Right lobe of liver (tissue), 6 donors: ENCODE measurements at regions not wholly inside any gene's neighbourhood (a gene's known extent, or its start where the extent isn't known, plus 50 kb on each side); places are given as distances from the start of the nearest gene placed in this dataset.

Experiments used
- ATAC-seq, 4 donors: fragments of 200-7000 bp; cut with Tn5 transposase; one replicate each; pipeline ENCODE4 v1.9.1; 2020; ENCODE audit warnings: mild to moderate bottlenecking in 4 of 4, moderate library complexity in 4 of 4
- DNase-seq, 3 donors: peaks; one replicate each; pipeline ENCODE4 v3.0.0-alpha.2; 2020
- H3K27ac ChIP-seq, 3 donors: fragments of 200-600 bp; one replicate each; pipeline ENCODE4 v1.8.0; 2022
- H3K27me3 ChIP-seq, 2 donors: fragments of 200-600 bp; one replicate each; pipeline ENCODE4 v1.8.0; 2022
- H3K36me3 ChIP-seq, 4 donors: fragments of 200-600 bp; sonication (generic) in 1 of 4; one replicate each; pipeline versions ENCODE4 v1.5.1 to v1.8.0; 2017 to 2022; ENCODE audit warnings: control low read depth in 1 of 4
- H3K4me1 ChIP-seq, 4 donors: fragments of 200-600 bp; sonication (generic) in 1 of 4; one replicate each; pipeline versions ENCODE4 v1.5.1 to v1.8.0; 2017 to 2022; ENCODE audit warnings: control low read depth in 1 of 4
- H3K4me3 ChIP-seq, 3 donors: fragments of 200-600 bp; one replicate each; pipeline ENCODE4 v1.8.0; 2022
- H3K9me3 ChIP-seq, 4 donors: fragments of 200-600 bp; sonication (generic) in 1 of 4; one replicate each; pipeline versions ENCODE4 v1.5.1 to v1.8.0; 2017 to 2022; ENCODE audit warnings: control low read depth in 1 of 4
- POLR2A ChIP-seq: fragments of 450-650 bp; IDR thresholded peaks from one replicate; pipeline ENCODE4 v1.6.1; 2017; ENCODE audit warnings: antibody characterized with exemption, mild to moderate bottlenecking
- WGBS: methylation state at CpG from one replicate; pipeline ENCODE4 v1.1.6; 2018; ENCODE audit warnings: low coverage, low lambda C conversion rate; ENCODE audit not compliant: insufficient coverage; ENCODE audit errors: missing lambda C conversion rate; 5-methylcytosine and 5-hydroxymethylcytosine counted together
- intact Hi-C, 2 donors: fragments of 100-400 bp; cut with DNase I; formaldehyde crosslinking; loops; one replicate each; pipeline versions ENCODE4 v1.11.2 to v1.14.1; 2022
- TF ChIP-seq, protein P1 (sequence below), 4 donors: fragments of 200-600 bp in 3 of 4; fragments of 450-650 bp in 1 of 4; IDR thresholded peaks; one replicate each; pipeline versions ENCODE4 v1.5.1 to v1.8.0; 2016 to 2022; ENCODE audit warnings: antibody characterized with exemption in 4 of 4, mild to moderate bottlenecking in 2 of 4
- donor health status: DM: no; HTN: yes; CAD: no.
- donor health status: DM: no; HTN: no; CAD: no.
- donor health status: DM: no; HTN: no; CAD: no.
- donor health status: DM: no; HTN: yes; CAD: no.
- donor health status: DM: no; HTN: yes; CAD: no.

DNA sequence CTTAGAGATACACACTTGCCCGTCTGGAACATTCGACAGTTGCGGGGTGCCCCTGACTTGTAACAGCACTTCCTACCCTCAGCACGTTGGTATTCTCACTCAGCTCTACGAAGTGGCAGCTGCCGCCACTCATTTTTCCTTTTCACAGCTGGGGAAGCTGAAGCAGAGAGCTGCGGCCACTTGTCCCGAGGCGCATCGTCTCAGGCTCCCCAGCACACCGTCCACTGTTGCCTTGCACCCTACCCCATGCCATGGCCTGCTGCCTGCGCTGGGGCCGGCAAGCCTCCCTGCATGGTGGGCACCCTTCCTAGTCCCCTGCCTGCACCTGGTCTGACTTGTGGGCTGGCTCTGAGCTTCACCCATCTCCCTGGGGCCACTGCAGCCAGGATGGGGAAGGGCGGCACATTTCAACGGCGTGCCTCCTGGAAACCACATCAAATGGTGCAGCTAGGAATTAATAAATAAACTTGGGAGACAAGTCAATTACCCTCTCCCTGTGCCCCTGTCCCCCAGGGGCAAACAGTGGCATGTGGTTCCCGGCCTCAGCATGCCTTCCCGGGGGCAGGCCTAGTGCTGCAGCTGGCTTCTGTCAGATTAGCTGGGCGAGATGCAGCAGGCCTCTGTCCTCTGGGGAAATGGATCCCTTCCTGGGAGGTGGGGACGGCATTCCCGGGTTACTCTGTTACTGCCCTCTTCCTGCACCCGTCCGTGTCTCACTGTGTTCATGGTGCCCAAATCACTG, 64.7 kb upstream of the HAAO start:
- TF ChIP-seq, protein P1, sequence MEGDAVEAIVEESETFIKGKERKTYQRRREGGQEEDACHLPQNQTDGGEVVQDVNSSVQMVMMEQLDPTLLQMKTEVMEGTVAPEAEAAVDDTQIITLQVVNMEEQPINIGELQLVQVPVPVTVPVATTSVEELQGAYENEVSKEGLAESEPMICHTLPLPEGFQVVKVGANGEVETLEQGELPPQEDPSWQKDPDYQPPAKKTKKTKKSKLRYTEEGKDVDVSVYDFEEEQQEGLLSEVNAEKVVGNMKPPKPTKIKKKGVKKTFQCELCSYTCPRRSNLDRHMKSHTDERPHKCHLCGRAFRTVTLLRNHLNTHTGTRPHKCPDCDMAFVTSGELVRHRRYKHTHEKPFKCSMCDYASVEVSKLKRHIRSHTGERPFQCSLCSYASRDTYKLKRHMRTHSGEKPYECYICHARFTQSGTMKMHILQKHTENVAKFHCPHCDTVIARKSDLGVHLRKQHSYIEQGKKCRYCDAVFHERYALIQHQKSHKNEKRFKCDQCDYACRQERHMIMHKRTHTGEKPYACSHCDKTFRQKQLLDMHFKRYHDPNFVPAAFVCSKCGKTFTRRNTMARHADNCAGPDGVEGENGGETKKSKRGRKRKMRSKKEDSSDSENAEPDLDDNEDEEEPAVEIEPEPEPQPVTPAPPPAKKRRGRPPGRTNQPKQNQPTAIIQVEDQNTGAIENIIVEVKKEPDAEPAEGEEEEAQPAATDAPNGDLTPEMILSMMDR (IDR thresholded peaks at IDR 0.05): no peak
- TF ChIP-seq POLR2A: no peak
- no peaks in the 10 kb centered on the region for H3K27me3 ChIP-seq
- H3K27ac ChIP-seq: no peak overlapping the region
- peaks cover 0 to 17% (median 6%) of the 10 kb centered on the region in 4 donors for H3K4me1 ChIP-seq
- intact Hi-C loops: loop anchor here in 1 of 2 donors (10.0 kb wide), 1 partner anchor 88 kb away; no protein-coding TSS in a partner anchor
- no peaks in the 10 kb centered on the region for H3K36me3 ChIP-seq
- no peak overlapping the region for H3K4me3 ChIP-seq
- ATAC-seq (no peak), DNase-seq (peak in 1 of 3 donors; percentile 49)
- 78% methylated on average over 15 of the region's 23 CpGs for WGBS
- no peaks in the 10 kb centered on the region for H3K9me3 ChIP-seq

DNA sequence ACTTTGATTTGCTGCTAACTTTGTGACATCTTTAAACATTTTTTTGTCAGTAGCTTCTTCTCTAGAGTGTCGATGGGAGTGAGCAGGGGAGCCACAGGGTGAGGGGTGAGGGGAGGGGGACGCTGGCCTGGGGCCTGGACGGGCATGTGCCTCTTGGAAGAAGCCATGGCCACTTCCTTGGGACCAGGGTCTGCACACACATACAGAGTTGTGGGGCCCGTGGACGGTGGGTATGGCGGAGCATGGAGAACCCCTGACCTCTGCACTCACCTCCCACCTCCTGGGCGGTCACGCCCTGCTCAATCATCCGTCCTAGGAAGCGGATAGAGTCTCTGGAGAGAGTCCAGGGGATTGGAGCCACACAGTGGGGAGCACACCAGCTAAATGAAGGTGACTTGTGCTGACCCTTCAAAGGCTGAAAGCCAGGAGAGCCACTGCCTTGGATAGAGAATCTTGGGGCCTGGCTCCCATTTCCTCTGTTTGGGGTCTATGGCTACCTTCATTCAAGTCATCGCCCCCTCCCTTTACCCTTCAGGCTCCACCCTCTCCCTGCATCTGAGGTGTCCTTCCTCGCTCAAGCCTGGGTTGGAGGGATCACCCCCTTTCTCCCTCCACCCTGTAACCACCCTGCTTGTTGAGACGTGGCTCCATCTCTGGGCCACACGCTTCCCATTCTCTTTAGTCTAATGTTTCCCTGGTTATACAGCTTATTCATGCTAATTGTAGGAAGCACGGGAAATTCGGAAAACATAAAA, 63.9 kb upstream of the HAAO start:
- Histone ChIP-seq H3K27me3 (no peaks in the 10 kb centered on the region), H3K4me3 (no peak overlapping the region), H3K36me3 (no peaks in the 10 kb centered on the region), H3K4me1 (peaks cover 0 to 17% (median 6%) of the 10 kb centered on the region in 4 donors), H3K27ac (no peak overlapping the region), H3K9me3 (no peaks in the 10 kb centered on the region)
- DNase-seq (peak in 1 of 3 donors; percentile 35), ATAC-seq (no peak)
- intact Hi-C loops: loop anchor here in 1 of 2 donors (10.0 kb wide), 1 partner anchor 89 kb away; no protein-coding TSS in a partner anchor
- WGBS: 86% methylated on average over 5 of the region's 16 CpGs
- TF ChIP-seq, protein P1 (IDR thresholded peaks at IDR 0.05): no peak
- TF ChIP-seq POLR2A: no peak

DNA sequence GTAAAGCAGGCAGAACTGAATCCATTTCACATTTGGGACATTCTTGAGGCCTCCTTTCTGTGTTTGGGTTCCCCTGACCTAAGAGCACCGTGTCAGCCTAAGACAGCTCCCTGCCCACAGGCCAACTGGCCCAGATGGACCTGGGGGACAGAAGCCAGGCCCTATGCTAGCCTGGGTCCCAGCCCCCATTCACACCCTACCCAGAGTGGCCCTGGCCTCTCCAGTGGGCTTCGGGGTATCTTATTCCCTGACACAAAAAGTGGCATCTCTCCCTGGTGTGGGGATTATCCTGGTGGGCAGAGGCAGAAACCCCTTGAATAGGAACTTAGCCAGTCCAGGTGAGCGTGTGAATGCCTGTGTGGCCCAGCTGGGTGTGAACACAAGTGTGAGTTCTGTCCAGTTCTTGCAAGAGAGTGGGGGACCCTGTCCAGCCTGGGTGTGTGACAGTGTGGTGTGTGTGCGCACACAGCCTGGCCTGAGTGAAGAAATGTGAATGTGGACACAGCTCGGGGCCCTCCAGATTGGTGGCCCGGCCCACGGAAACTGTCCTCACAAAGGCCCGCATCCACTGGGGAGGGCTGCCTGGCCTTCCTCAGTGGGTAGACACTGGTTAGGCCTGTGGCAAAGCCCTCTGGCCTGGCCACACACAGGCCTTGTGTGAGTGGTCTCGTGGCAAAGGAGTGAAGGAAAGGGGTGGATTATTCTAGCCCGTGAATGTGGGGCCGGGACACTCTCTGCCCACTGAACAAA, 63.0 kb upstream of the HAAO start:
- Histone ChIP-seq H3K27ac (no peak overlapping the region), H3K4me1 (peaks cover 0 to 17% (median 6%) of the 10 kb centered on the region in 4 donors), H3K4me3 (no peak overlapping the region), H3K36me3 (no peaks in the 10 kb centered on the region), H3K27me3 (no peaks in the 10 kb centered on the region), H3K9me3 (no peaks in the 10 kb centered on the region)
- TF ChIP-seq POLR2A: no peak
- TF ChIP-seq, protein P1 (IDR thresholded peaks at IDR 0.05): no peak
- intact Hi-C loops: loop anchor here in 1 of 2 donors (10.0 kb wide), 1 partner anchor 89 kb away; no protein-coding TSS in a partner anchor
- 69% methylated on average over 4 of the region's 11 CpGs for WGBS
- DNase-seq: peak in 1 of 3 donors; percentile 37
- ATAC-seq: no peak

DNA sequence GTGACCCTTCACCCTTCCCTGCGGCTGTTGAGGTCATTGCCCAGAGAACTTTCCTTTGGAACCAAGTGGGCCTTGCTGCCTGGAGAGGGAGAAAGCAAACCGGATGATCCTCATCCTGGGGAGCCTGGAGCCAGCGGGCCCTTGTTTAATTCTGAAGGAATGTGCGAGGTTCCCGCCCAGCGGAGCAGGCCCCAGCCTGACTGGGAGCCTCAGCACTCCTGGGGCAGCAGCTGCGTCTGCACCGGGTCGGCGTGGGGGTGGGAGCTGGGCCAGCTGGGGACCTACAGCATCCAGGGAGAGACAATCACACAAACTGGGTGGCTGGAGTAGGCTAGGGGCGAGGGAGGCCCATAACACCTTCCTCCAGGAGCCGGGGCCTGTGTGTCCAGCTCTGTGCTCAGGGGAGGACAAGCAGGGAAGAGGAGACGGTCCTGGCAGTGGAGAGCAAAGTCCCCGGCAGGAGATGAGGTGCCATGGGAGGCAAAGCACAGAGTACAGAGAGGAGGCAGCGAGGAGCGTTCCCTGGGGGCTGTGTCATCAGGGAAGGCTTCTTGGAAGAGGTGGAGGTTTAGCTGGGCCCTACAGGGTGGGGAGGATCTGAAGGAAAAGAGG, 61.9 kb upstream of the HAAO start:
- no peaks in the 10 kb centered on the region for H3K27me3 ChIP-seq
- H3K36me3 ChIP-seq: no peaks in the 10 kb centered on the region
- intact Hi-C loops: loop anchor here in 1 of 2 donors (10.0 kb wide), 1 partner anchor 90 kb away; no protein-coding TSS in a partner anchor
- WGBS: 35% methylated on average over 3 of the region's 16 CpGs
- DNase-seq: peak; percentile 32 to 76 (median 75)
- H3K4me3 ChIP-seq: no peak overlapping the region
- peak; percentile 73 to 91 (median 78) for ATAC-seq
- peaks cover 0 to 17% (median 6%) of the 10 kb centered on the region in 4 donors for H3K4me1 ChIP-seq
- H3K9me3 ChIP-seq: no peaks in the 10 kb centered on the region
- peak overlapping the region in 2 of 3 donors; percentile 13 to 81 for H3K27ac ChIP-seq
- no peak for TF ChIP-seq POLR2A
- TF ChIP-seq, protein P1 (IDR thresholded peaks at IDR 0.05): no peak
